Suprapubic skin (tissue), 4 donors: ENCODE measurements at regions not wholly inside any gene's neighbourhood (a gene's known extent, or its start where the extent isn't known, plus 50 kb on each side); places are given as distances from the start of the nearest gene placed in this dataset.

Source experiments
- DNase-seq, 2 donors: peaks; one replicate each; pipeline ENCODE4 v3.0.0-alpha.2; 2019; ENCODE audit warnings: low spot score in 2 of 2
- H3K27ac ChIP-seq: fragments of 200-600 bp; sonication (generic); one replicate; pipeline ENCODE4 v1.5.1; 2019
- H3K27me3 ChIP-seq: fragments of 200-600 bp; sonication (generic); one replicate; pipeline ENCODE4 v1.5.1; 2019
- H3K36me3 ChIP-seq: fragments of 200-600 bp; sonication (generic); one replicate; pipeline ENCODE4 v1.5.1; 2019
- H3K4me1 ChIP-seq: fragments of 200-600 bp; sonication (generic); one replicate; pipeline ENCODE4 v1.5.1; 2019
- H3K4me3 ChIP-seq: fragments of 200-600 bp; sonication (generic); one replicate; pipeline ENCODE4 v1.5.1; 2019; ENCODE audit warnings: mild to moderate bottlenecking
- H3K9me3 ChIP-seq: fragments of 200-600 bp; sonication (generic); one replicate; pipeline ENCODE4 v1.5.1; 2019
- EP300 ChIP-seq: sonication (generic); formaldehyde crosslinking; IDR thresholded peaks from one replicate; pipeline ENCODE4 v1.6.1; 2017; ENCODE audit warnings: antibody characterized with exemption
- POLR2A ChIP-seq, 2 donors: fragments of 450-650 bp; IDR thresholded peaks; one replicate each; pipeline ENCODE4 v1.6.1; 2017; ENCODE audit warnings: antibody characterized with exemption in 2 of 2, mild to moderate bottlenecking in 2 of 2, moderate library complexity in 2 of 2
- POLR2AphosphoS5 ChIP-seq, 3 donors: sonication (generic); formaldehyde crosslinking; IDR thresholded peaks; one replicate each; pipeline ENCODE4 v1.6.1; 2017; ENCODE audit warnings: antibody characterized with exemption in 3 of 3
- WGBS: methylation state at CpG from one replicate; pipeline ENCODE4 v1.1.5; 2018; 5-methylcytosine and 5-hydroxymethylcytosine counted together
- TF ChIP-seq, protein P1 (sequence below), 2 donors: fragments of 200-600 bp in 1 of 2; fragments of 450-650 bp in 1 of 2; sonication (generic) in 1 of 2; IDR thresholded peaks; one replicate each; pipeline ENCODE4 v1.5.1; 2016 to 2019; ENCODE audit warnings: antibody characterized with exemption in 2 of 2, mild to moderate bottlenecking in 1 of 2, moderate library complexity in 1 of 2

DNA sequence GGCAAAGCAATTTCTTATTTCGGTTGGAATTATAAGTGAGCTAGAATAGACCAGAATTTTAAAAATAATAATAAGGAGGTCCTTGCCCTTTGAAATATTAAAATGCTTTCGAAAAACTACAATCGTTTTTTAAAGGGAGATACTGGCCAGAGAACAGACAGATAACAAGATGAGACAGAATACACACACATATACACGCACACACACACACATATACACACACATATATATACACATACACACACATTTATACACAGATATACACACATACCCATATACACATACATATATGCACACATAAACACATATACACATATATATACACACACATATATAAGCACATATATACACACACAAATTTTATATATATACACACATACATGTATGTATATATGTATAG lies 175.3 kb upstream of the MIR17HG start:
- H3K9me3 ChIP-seq: no peaks in the 10 kb centered on the region
- no peak overlapping the region for H3K27ac ChIP-seq
- H3K4me3 ChIP-seq: no peak overlapping the region
- TF ChIP-seq EP300 (no peak), POLR2AphosphoS5 (IDR thresholded peaks at IDR 0.05) (no peak), POLR2A (IDR thresholded peaks at IDR 0.05) (no peak)
- TF ChIP-seq, protein P1, sequence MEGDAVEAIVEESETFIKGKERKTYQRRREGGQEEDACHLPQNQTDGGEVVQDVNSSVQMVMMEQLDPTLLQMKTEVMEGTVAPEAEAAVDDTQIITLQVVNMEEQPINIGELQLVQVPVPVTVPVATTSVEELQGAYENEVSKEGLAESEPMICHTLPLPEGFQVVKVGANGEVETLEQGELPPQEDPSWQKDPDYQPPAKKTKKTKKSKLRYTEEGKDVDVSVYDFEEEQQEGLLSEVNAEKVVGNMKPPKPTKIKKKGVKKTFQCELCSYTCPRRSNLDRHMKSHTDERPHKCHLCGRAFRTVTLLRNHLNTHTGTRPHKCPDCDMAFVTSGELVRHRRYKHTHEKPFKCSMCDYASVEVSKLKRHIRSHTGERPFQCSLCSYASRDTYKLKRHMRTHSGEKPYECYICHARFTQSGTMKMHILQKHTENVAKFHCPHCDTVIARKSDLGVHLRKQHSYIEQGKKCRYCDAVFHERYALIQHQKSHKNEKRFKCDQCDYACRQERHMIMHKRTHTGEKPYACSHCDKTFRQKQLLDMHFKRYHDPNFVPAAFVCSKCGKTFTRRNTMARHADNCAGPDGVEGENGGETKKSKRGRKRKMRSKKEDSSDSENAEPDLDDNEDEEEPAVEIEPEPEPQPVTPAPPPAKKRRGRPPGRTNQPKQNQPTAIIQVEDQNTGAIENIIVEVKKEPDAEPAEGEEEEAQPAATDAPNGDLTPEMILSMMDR (IDR thresholded peaks at IDR 0.05): no peak
- no peaks in the 10 kb centered on the region for H3K4me1 ChIP-seq
- no peak for DNase-seq
- no peaks in the 10 kb centered on the region for H3K36me3 ChIP-seq
- H3K27me3 ChIP-seq: peaks cover 17% of the 10 kb centered on the region
- WGBS: 71% methylated on average over 4 of the region's 4 CpGs

DNA sequence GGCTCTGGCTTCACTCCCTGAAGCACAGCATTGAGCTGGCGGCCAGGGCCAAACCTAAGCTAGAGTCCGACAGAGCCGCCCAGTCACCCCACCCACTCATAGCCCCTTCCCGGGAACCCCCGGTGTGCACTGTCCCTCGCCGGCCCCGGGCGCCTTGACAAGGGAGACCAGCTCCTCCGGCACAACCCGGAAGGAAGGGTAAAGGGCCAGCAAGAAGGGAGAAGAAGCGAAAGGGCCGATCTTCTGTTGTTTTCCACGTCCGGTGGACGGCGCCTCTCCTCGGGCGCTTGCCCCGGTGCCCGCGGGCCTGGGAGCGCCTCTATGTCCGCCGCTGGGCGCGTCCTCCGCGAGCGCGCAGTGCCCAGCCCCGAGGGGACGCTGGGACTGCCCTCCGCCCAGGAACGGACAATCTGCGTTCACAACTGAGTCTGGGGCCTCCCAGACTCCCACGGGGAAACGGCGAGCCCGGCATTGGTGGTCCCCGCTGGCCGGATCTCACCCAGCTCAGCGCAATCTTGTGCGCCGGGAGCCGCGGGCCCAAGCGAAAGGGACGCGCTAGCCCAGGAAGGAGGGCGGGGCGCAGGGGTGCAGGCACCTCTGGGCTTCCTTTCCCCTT lies 172.5 kb upstream of the MIR17HG start:
- Histone ChIP-seq H3K27me3 (peaks cover 17% of the 10 kb centered on the region), H3K4me3 (peak overlapping the region; percentile 31), H3K36me3 (no peaks in the 10 kb centered on the region), H3K27ac (no peak overlapping the region), H3K9me3 (no peaks in the 10 kb centered on the region), H3K4me1 (no peaks in the 10 kb centered on the region)
- TF ChIP-seq POLR2A (IDR thresholded peaks at IDR 0.05) (no peak), POLR2AphosphoS5 (IDR thresholded peaks at IDR 0.05) (no peak), EP300 (no peak)
- TF ChIP-seq, protein P1 (IDR thresholded peaks at IDR 0.05): no peak
- no peak for DNase-seq
- 34% methylated on average over 23 of the region's 52 CpGs for WGBS

DNA sequence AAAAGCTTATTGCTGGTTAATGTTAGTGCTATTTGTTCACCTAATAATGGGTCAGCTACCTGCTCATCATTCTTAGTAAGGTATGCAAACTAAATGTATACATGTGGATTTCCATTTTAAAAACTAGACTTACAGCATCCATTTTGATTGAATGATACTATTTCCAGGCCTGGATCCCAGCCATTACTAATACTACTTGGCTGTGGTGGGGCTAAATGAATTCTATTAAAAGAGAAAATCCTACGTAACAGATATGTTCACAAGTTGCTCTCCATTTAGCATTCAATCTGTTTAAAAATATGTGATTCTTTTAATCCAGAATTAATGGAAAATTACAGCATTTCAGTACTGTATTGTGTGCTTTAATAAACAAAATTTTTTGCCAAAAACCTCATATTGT lies 169.4 kb upstream of the MIR17HG start:
- WGBS: 69% methylated on average over 1 of the region's 1 CpG
- Histone ChIP-seq H3K4me3 (no peak overlapping the region), H3K9me3 (no peaks in the 10 kb centered on the region), H3K36me3 (no peaks in the 10 kb centered on the region), H3K27ac (no peak overlapping the region), H3K27me3 (peaks cover 17% of the 10 kb centered on the region), H3K4me1 (no peaks in the 10 kb centered on the region)
- TF ChIP-seq POLR2A (IDR thresholded peaks at IDR 0.05): no peak
- TF ChIP-seq, protein P1 (IDR thresholded peaks at IDR 0.05): no peak
- no peak for TF ChIP-seq EP300
- TF ChIP-seq POLR2AphosphoS5 (IDR thresholded peaks at IDR 0.05): no peak
- DNase-seq: no peak

DNA sequence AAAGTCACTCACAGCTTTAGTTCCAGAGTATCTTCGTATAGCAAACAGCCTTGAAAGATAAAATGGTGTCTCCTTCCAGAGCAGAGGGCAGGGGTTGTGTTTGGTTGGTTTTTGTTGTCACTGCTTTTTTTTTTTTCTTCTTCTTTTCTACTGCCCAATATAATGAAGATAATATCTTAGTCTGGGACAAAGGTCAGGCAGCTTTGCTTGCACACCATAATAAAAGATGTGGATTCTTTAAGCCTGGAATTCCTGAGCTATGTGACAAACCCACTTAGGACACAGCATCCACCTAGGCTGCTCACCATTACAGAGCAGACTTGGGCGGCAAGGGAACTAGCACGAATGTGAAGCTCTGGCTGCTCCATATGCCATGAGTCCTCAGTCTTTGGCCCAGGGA lies 165.6 kb upstream of the MIR17HG start:
- Histone ChIP-seq H3K4me3 (no peak overlapping the region), H3K9me3 (no peaks in the 10 kb centered on the region), H3K27ac (no peak overlapping the region), H3K27me3 (no peaks in the 10 kb centered on the region), H3K4me1 (no peaks in the 10 kb centered on the region), H3K36me3 (no peaks in the 10 kb centered on the region)
- WGBS: 88% methylated on average over 3 of the region's 3 CpGs
- no peak for DNase-seq
- TF ChIP-seq, protein P1 (IDR thresholded peaks at IDR 0.05): no peak
- TF ChIP-seq POLR2AphosphoS5 (IDR thresholded peaks at IDR 0.05): no peak
- no peak for TF ChIP-seq POLR2A (IDR thresholded peaks at IDR 0.05)
- TF ChIP-seq EP300: no peak

DNA sequence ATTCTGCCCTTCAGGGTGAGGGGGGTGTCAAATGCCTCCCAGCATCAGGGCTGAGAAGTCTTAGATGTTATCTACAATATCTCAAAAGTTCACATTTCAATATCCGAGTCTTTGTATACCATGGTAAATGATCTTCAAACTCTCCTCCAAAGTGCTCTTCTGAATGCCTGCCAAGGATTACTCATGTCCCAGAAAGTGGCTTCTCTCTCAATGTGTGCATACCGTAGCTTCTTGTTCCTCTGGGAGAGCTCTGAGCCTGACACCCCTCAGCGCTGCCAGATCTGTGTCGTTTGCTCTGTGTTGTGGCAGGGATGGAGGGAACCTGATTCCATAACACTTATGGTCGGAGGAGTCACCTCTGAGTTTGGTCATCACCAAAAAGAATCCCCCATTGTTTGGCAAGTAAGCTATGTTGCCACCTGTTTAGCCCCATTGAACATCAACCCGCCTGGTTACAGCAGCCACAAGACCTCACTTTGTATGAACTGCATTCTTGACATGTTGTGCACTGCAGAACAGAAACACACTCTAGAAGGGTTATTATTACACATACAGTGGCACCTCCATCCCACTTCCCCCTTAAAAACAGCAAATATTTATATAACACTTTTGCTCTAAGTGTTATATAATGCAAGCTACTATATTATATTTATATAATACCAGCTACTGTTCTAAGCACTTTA lies 163.1 kb upstream of the MIR17HG start:
- DNase-seq: no peak
- no peaks in the 10 kb centered on the region for H3K4me1 ChIP-seq
- H3K36me3 ChIP-seq: no peaks in the 10 kb centered on the region
- WGBS: 55% methylated on average over 6 of the region's 6 CpGs
- no peak for TF ChIP-seq EP300
- no peak for TF ChIP-seq POLR2A (IDR thresholded peaks at IDR 0.05)
- TF ChIP-seq POLR2AphosphoS5 (IDR thresholded peaks at IDR 0.05): no peak
- TF ChIP-seq, protein P1 (IDR thresholded peaks at IDR 0.05): no peak
- no peak overlapping the region for H3K4me3 ChIP-seq
- no peaks in the 10 kb centered on the region for H3K27me3 ChIP-seq
- no peak overlapping the region for H3K27ac ChIP-seq
- no peaks in the 10 kb centered on the region for H3K9me3 ChIP-seq
